DND-41 (cell line): ENCODE measurements at regions not wholly inside any gene's neighbourhood (a gene's known extent, or its start where the extent isn't known, plus 50 kb on each side); places are given as distances from the start of the nearest gene placed in this dataset.

Experiments used
- ATAC-seq: fragments of 200-7000 bp; cut with Tn5 transposase; 3 replicates; pipeline ENCODE4 v1.9.1; 2021; ENCODE audit warnings: low read depth; ENCODE audit not compliant: insufficient read depth
- DNase-seq: peaks from one replicate; pipeline ENCODE4 v3.0.0-alpha.2; 2020
- H2AFZ ChIP-seq: 2 replicates; pipeline ENCODE4 v1.6.0; 2012; ENCODE audit warnings: low read depth, low read length
- H3K27ac ChIP-seq: 2 replicates; pipeline ENCODE4 v1.5.1; 2012; ENCODE audit warnings: low read length, inconsistent platforms
- H3K27me3 ChIP-seq: fragments of 200-600 bp; sonication (generic); 2 replicates; pipeline ENCODE4 v1.6.0; 2012; ENCODE audit warnings: low read length, mild to moderate bottlenecking, inconsistent platforms; ENCODE audit not compliant: insufficient read depth, poor library complexity
- H3K36me3 ChIP-seq: 2 replicates; pipeline ENCODE4 v1.5.1; 2012; ENCODE audit warnings: low read length, inconsistent platforms; ENCODE audit not compliant: insufficient read depth
- H3K4me1 ChIP-seq: 2 replicates; pipeline ENCODE4 v1.5.1; 2012; ENCODE audit warnings: mild to moderate bottlenecking, low read length; ENCODE audit not compliant: insufficient read depth
- H3K4me2 ChIP-seq: 2 replicates; pipeline ENCODE4 v1.6.0; 2012; ENCODE audit warnings: mild to moderate bottlenecking, moderate library complexity, low read length, inconsistent platforms; ENCODE audit not compliant: insufficient read depth
- H3K4me3 ChIP-seq, 2 experiments: fragments of 200-600 bp in 1 of 2; shearing (Covaris generic) in 1 of 2; 2 replicates each; pipeline ENCODE4 v1.5.1; 2012 to 2016; ENCODE audit warnings: inconsistent platforms in 2 of 2, low read length in 2 of 2, mild to moderate bottlenecking in 2 of 2, low read depth in 1 of 2, moderate library complexity in 1 of 2
- H3K79me2 ChIP-seq: 2 replicates; pipeline ENCODE4 v1.6.0; 2012; ENCODE audit warnings: low read length, inconsistent platforms; ENCODE audit not compliant: insufficient read depth
- H3K9ac ChIP-seq: 2 replicates; pipeline ENCODE4 v1.6.0; 2012; ENCODE audit warnings: low read depth, mild to moderate bottlenecking, inconsistent platforms, low read length, moderate library complexity
- H3K9me3 ChIP-seq: 2 replicates; pipeline ENCODE4 v1.5.1; 2012; ENCODE audit warnings: low read length, moderate library complexity, mild to moderate bottlenecking, inconsistent platforms; ENCODE audit not compliant: insufficient read depth, severe bottlenecking
- H4K20me1 ChIP-seq: 2 replicates; pipeline ENCODE4 v1.6.0; 2012; ENCODE audit warnings: low read length; ENCODE audit not compliant: insufficient read depth
- CTCF ChIP-seq: IDR thresholded peaks from 2 replicates; pipeline ENCODE4 v1.5.1; 2012; ENCODE audit warnings: borderline replicate concordance, low read length, moderate library complexity, mild to moderate bottlenecking; ENCODE audit not compliant: poor library complexity, severe bottlenecking; ENCODE audit errors: extremely low read depth
- EZH2 ChIP-seq: IDR thresholded peaks from 3 replicates; pipeline ENCODE4 v1.6.1; 2012; ENCODE audit warnings: borderline replicate concordance, low read depth, mild to moderate bottlenecking, moderate library complexity, low read length, inconsistent platforms; ENCODE audit not compliant: severe bottlenecking

DNA sequence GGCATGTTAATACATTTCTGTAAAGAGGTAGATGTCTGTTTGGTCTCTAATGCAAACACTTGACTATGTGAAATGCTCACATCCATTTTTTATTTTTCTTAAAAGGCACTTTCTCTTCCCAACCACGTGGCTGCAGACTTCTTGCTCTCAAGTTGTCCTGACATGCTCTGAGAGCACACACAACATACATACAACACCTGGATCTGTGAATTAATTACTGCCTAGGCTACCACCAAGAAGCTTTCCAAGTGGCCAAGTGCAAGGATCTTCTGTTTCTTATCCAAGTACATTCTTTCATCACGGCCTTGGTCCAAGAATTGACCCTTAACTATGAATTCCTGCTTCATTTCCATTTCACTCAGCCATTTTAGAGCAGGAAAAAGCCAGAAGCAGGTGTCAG is 110.8 kb downstream of the SPRY1 start:
- H3K9ac ChIP-seq, result no peak overlapping the region
- H2AFZ ChIP-seq, result no peak overlapping the region
- ATAC-seq (no peak), DNase-seq (no peak)
- H3K9me3 ChIP-seq, result no peaks in the 10 kb centered on the region
- H3K4me1 ChIP-seq, result no peaks in the 10 kb centered on the region
- no peaks in the 10 kb centered on the region for H3K27me3 ChIP-seq
- no peak overlapping the region for H3K4me3 ChIP-seq
- no peak overlapping the region for H3K4me2 ChIP-seq
- TF ChIP-seq CTCF, result no peak
- no peak for TF ChIP-seq EZH2
- H4K20me1 ChIP-seq, result no peaks in the 10 kb centered on the region
- no peak overlapping the region for H3K27ac ChIP-seq
- H3K79me2 ChIP-seq, result no peaks in the 10 kb centered on the region
- H3K36me3 ChIP-seq, result no peaks in the 10 kb centered on the region

DNA sequence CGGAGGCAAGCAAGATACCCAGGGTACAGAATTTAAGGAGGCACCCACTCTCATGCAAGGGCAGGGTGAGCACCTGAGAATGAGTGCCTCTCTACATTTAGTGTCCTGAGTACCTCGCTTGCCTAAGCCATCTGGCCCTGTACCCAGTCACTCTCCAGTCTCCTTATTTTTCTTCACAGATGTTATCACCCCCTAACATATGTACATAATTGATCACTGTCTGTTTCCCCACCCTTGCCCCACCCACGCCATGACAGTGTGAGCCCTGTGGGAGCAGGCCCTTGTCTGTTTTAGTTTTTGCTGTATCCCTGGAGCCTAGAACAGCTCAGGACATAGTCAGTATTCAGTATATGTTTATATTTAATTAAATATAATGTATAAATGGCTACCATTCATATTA is 113.6 kb downstream of the SPRY1 start:
- Histone ChIP-seq H3K4me3 (no peak overlapping the region), H3K9me3 (no peaks in the 10 kb centered on the region), H2AFZ (no peak overlapping the region), H3K27ac (no peak overlapping the region), H3K4me2 (no peak overlapping the region), H3K9ac (no peak overlapping the region), H4K20me1 (no peaks in the 10 kb centered on the region), H3K79me2 (no peaks in the 10 kb centered on the region), H3K36me3 (no peaks in the 10 kb centered on the region), H3K4me1 (no peaks in the 10 kb centered on the region), H3K27me3 (no peaks in the 10 kb centered on the region)
- no peak for TF ChIP-seq CTCF
- TF ChIP-seq EZH2, result no peak
- DNase-seq (no peak), ATAC-seq (no peak)

GRCh38 chr4:123510659-123511058 is 114.1 kb downstream of the SPRY1 start:
- no peaks in the 10 kb centered on the region for H3K9me3 ChIP-seq
- DNase-seq, result no peak
- H3K36me3 ChIP-seq, result no peaks in the 10 kb centered on the region
- H3K4me3 ChIP-seq, result no peak overlapping the region
- H3K4me1 ChIP-seq, result no peaks in the 10 kb centered on the region
- H3K27me3 ChIP-seq, result no peaks in the 10 kb centered on the region
- H2AFZ ChIP-seq, result no peak overlapping the region
- TF ChIP-seq EZH2, result no peak
- H3K4me2 ChIP-seq, result no peak overlapping the region
- H4K20me1 ChIP-seq, result no peaks in the 10 kb centered on the region
- no peak for ATAC-seq
- no peaks in the 10 kb centered on the region for H3K79me2 ChIP-seq
- no peak overlapping the region for H3K27ac ChIP-seq
- no peak overlapping the region for H3K9ac ChIP-seq

- no peaks in the 10 kb centered on the region for H3K79me2 ChIP-seq
- no peaks in the 10 kb centered on the region for H3K4me1 ChIP-seq
- no peak overlapping the region for H3K27ac ChIP-seq
- DNase-seq (no peak), ATAC-seq (no peak)
- no peak overlapping the region for H3K4me2 ChIP-seq
- no peak overlapping the region for H3K4me3 ChIP-seq
- H4K20me1 ChIP-seq, result no peaks in the 10 kb centered on the region
- H3K9ac ChIP-seq, result no peak overlapping the region
- no peaks in the 10 kb centered on the region for H3K36me3 ChIP-seq
- H2AFZ ChIP-seq, result no peak overlapping the region
- TF ChIP-seq EZH2 (no peak), CTCF (no peak)
- H3K9me3 ChIP-seq, result no peaks in the 10 kb centered on the region
- H3K27me3 ChIP-seq, result no peaks in the 10 kb centered on the region
Observed at GRCh38 chr4:123516576-123516975, 120.0 kb downstream of the SPRY1 start.
